HepG2 (cell line): ENCODE measurements at regions not wholly inside any gene's neighbourhood (a gene's known extent, or its start where the extent isn't known, plus 50 kb on each side); places are given as distances from the start of the nearest gene placed in this dataset.

ENCODE experiments used
- ATAC-seq: fragments of 200-7000 bp; cut with Tn5 transposase; 3 replicates; pipeline ENCODE4 v1.9.1; 2020; ENCODE audit warnings: mild to moderate bottlenecking, moderate library complexity
- BruUV-seq: library from RNA; stranded (reverse); fragments of 400-500 nt; replicated peaks from 2 replicates; lab custom pipeline; 2021; lab: Mats Ljungman, UMichigan
- CTCF ChIA-PET: fragments of 300-600 bp; formaldehyde crosslinking; extraction: SDS; loops from one replicate; lab custom pipeline; 2021; ENCODE audit warnings: low total read pairs, inconsistent platforms, low intra/inter-chr PET ratio; lab: Yijun Ruan, JAX
- POLR2A ChIA-PET: fragments of 350-600 bp; sonication (Branson Sonifier 250); formaldehyde crosslinking; loops from one replicate; lab custom pipeline; 2020; ENCODE audit warnings: antibody characterized with exemption, inconsistent platforms; lab: Yijun Ruan, JAX
- DNase-seq: peaks from one replicate; pipeline ENCODE4 v3.0.0-alpha.2; 2015; ENCODE audit warnings: low spot score
- FAIRE-seq: peaks from 3 replicates; lab custom pipeline; 2011; peaks lifted over from hg19 to GRCh38; lab: Jason Lieb, UNC
- H2AFZ ChIP-seq: one replicate; pipeline ENCODE4 v1.6.1; 2011; ENCODE audit warnings: low read length, inconsistent platforms
- H3K27ac ChIP-seq: fragments of 300-600 bp; 3 replicates; pipeline ENCODE4 v1.8.0; 2011; ENCODE audit warnings: mixed run types, mild to moderate bottlenecking, mixed read lengths, low read length, inconsistent platforms; ENCODE audit not compliant: insufficient read depth; ENCODE audit errors: extremely low read length
- H3K27me3 ChIP-seq, 2 experiments: fragments of 200-600 bp in 1 of 2; 2 replicates in 1 of 2; 3 replicates in 1 of 2; pipeline versions ENCODE4 v1.6.0 to v1.8.0; 2011; ENCODE audit warnings: low read length in 2 of 2, mild to moderate bottlenecking in 2 of 2, moderate library complexity in 2 of 2, inconsistent platforms in 1 of 2; ENCODE audit not compliant: insufficient read depth in 2 of 2, control insufficient read depth in 1 of 2
- H3K36me3 ChIP-seq, 2 experiments: fragments of 200-600 bp in 1 of 2; replicated peaks in 1 of 2; 2 replicates in 1 of 2; 3 replicates in 1 of 2; pipeline versions ENCODE4 v1.5.1 to v1.8.0; 2011; ENCODE audit warnings: low read length in 2 of 2, inconsistent platforms in 1 of 2; ENCODE audit not compliant: insufficient read depth in 2 of 2, control insufficient read depth in 1 of 2
- H3K4me1 ChIP-seq: 2 replicates; pipeline ENCODE4 v1.5.1; 2012; ENCODE audit warnings: low read length, inconsistent platforms; ENCODE audit not compliant: insufficient read depth
- H3K4me2 ChIP-seq: 2 replicates; pipeline ENCODE4 v1.6.0; 2011; ENCODE audit warnings: low read depth, low read length, inconsistent platforms
- H3K4me3 ChIP-seq, 3 experiments: fragments of 200-600 bp in 1 of 3; sonication (generic), shearing (Covaris generic) in 1 of 3; replicated peaks in 1 of 3; 2 replicates each; pipeline ENCODE4 v1.5.1; 2011 to 2016; ENCODE audit warnings: low read length in 3 of 3, inconsistent platforms in 2 of 3, low read depth in 2 of 3, mild to moderate bottlenecking in 2 of 3, control low read depth in 1 of 3, mixed read lengths in 1 of 3; ENCODE audit not compliant: insufficient read depth in 1 of 3
- H3K79me2 ChIP-seq: one replicate; pipeline ENCODE4 v1.6.1; 2011; ENCODE audit warnings: low read length, inconsistent platforms; ENCODE audit not compliant: insufficient read depth
- H3K9ac ChIP-seq: 2 replicates; pipeline ENCODE4 v1.6.0; 2011; ENCODE audit warnings: mild to moderate bottlenecking, low read depth, low read length, inconsistent platforms; ENCODE audit not compliant: insufficient read depth
- H3K9me3 ChIP-seq: 2 replicates; pipeline ENCODE4 v1.5.1; 2012; ENCODE audit warnings: mild to moderate bottlenecking, low read length
- H4K20me1 ChIP-seq: 2 replicates; pipeline ENCODE4 v1.6.0; 2011; ENCODE audit warnings: inconsistent platforms, mild to moderate bottlenecking, low read length, moderate library complexity; ENCODE audit not compliant: insufficient read depth
- AGO2 ChIP-seq: fragments of 200-400 bp; formaldehyde crosslinking; optimal IDR thresholded peaks from 2 replicates; pipeline ENCODE3; 2017; ENCODE audit warnings: mild to moderate bottlenecking, low read depth, low read length, moderate library complexity
- FIP1L1 ChIP-seq: fragments of 200-400 bp; formaldehyde crosslinking; IDR thresholded peaks from 2 replicates; pipeline ENCODE4 v1.6.1; 2018; ENCODE audit warnings: low read depth, mild to moderate bottlenecking, low read length, moderate library complexity, borderline replicate concordance; ENCODE audit not compliant: insufficient read depth
- HMGA1 ChIP-seq: sonication (generic); formaldehyde crosslinking; conservative IDR thresholded peaks from 2 replicates; pipeline ENCODE4 v1.4.0; 2020; ENCODE audit warnings: missing genetic modification reagents
- NBN ChIP-seq: fragments of 450-650 bp; conservative IDR thresholded peaks from 2 replicates; pipeline ENCODE4 v1.6.1; 2017
- NFKB2 ChIP-seq: sonication (generic); formaldehyde crosslinking; IDR thresholded peaks from 2 replicates; pipeline ENCODE4 v1.4.0; 2020; ENCODE audit warnings: missing genetic modification reagents, borderline replicate concordance
- RARA ChIP-seq: IDR thresholded peaks from 2 replicates; pipeline ENCODE4 v1.6.1; 2016; ENCODE audit warnings: missing genetic modification reagents, missing compliant biosample characterization
- SP2 ChIP-seq: sonication (generic); formaldehyde crosslinking; IDR thresholded peaks from 2 replicates; pipeline ENCODE4 v1.5.1; 2020; ENCODE audit warnings: mild to moderate bottlenecking, missing genetic modification reagents
- SYNCRIP ChIP-seq: fragments of 200-400 bp; formaldehyde crosslinking; IDR thresholded peaks from 2 replicates; pipeline ENCODE4 v1.6.1; 2018; ENCODE audit warnings: mild to moderate bottlenecking, low read depth, low read length; ENCODE audit not compliant: insufficient read depth
- ZIK1 ChIP-seq: sonication (generic); formaldehyde crosslinking; IDR thresholded peaks from 2 replicates; pipeline ENCODE4 v1.5.0; 2020; ENCODE audit warnings: mild to moderate bottlenecking, low read depth, missing genetic modification reagents, borderline replicate concordance
- ZNF205 ChIP-seq: IDR thresholded peaks from 2 replicates; pipeline ENCODE4 v1.6.1; 2018; ENCODE audit warnings: missing biosample characterization, missing genetic modification reagents
- ZNF496 ChIP-seq: sonication (generic); formaldehyde crosslinking; IDR thresholded peaks from 2 replicates; pipeline ENCODE4 v1.8.1; 2023; ENCODE audit warnings: mild to moderate bottlenecking, moderate library complexity, missing genetic modification reagents; ENCODE audit not compliant: insufficient replicate concordance
- ZNF501 ChIP-seq: sonication (generic); formaldehyde crosslinking; IDR thresholded peaks from 2 replicates; pipeline ENCODE4 v1.5.1; 2020; ENCODE audit warnings: mild to moderate bottlenecking, moderate library complexity, missing genetic modification reagents
- ZNF781 ChIP-seq: sonication (generic); formaldehyde crosslinking; IDR thresholded peaks from 2 replicates; pipeline ENCODE4 v1.5.1; 2020; ENCODE audit warnings: borderline replicate concordance, mild to moderate bottlenecking, missing genetic modification reagents; ENCODE audit errors: not compliant biosample characterization
- ZZZ3 ChIP-seq: sonication (generic); formaldehyde crosslinking; IDR thresholded peaks from 2 replicates; pipeline ENCODE4 v1.4.0; 2020; ENCODE audit warnings: missing genetic modification reagents, mild to moderate bottlenecking, borderline replicate concordance
- in situ Hi-C: cut with HindIII; loops from 2 replicates; pipeline ENCODE4 v1.10.0; 2017; ENCODE audit warnings: low pct_unique_long_range_greater_than_20kb; ENCODE audit not compliant: extremely low pct_ligation_motif_present
- intact Hi-C: fragments of 100-400 bp; cut with micrococcal nuclease; formaldehyde crosslinking; loops from one replicate; pipeline ENCODE4 v1.10.0; 2022; ENCODE audit not compliant: unreplicated experiment
- TF ChIP-seq, protein P1 (sequence below): sonication (generic); formaldehyde crosslinking; IDR thresholded peaks from 2 replicates; pipeline ENCODE4 v1.4.0; 2020; ENCODE audit warnings: missing genetic modification reagents, borderline replicate concordance
- TF ChIP-seq, protein P2 (sequence below): sonication (generic); formaldehyde crosslinking; IDR thresholded peaks from 2 replicates; pipeline ENCODE4 v1.8.0; 2022; ENCODE audit warnings: missing genetic modification reagents, mild to moderate bottlenecking, borderline replicate concordance
- TF ChIP-seq, protein P3 (sequence below): IDR thresholded peaks from 2 replicates; pipeline ENCODE4 v1.6.1; 2012; ENCODE audit warnings: low read length, improper control_type of control experiment
- TF ChIP-seq, protein P4 (sequence below): sonication (generic); formaldehyde crosslinking; IDR thresholded peaks from 2 replicates; pipeline ENCODE4 v1.5.0; 2020; ENCODE audit warnings: missing genetic modification reagents

DNA sequence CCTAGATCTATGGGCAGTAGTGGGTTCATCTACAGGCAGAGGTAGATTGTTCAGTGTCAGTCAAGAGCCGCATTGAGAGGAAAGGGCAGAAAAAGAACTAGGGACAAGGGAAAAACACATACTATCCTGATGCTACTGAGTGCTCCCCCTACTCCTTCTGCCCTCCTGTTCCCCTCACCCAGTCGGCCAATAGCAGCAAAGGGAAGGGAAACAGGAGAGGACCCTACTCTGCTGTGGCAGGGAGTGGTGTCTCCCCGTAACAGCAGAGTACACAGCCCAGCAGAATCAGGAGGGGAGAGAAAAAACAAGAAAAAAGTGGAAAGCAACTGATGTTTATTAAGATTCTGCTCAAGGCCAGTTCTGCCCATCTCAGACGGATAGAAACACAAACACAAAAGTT, 136.1 kb upstream of the CCDC150 start (continued):
- no peak for TF ChIP-seq NBN
- no peak for TF ChIP-seq ZZZ3 (CRISPR knock-in tag)
- TF ChIP-seq, protein P1, sequence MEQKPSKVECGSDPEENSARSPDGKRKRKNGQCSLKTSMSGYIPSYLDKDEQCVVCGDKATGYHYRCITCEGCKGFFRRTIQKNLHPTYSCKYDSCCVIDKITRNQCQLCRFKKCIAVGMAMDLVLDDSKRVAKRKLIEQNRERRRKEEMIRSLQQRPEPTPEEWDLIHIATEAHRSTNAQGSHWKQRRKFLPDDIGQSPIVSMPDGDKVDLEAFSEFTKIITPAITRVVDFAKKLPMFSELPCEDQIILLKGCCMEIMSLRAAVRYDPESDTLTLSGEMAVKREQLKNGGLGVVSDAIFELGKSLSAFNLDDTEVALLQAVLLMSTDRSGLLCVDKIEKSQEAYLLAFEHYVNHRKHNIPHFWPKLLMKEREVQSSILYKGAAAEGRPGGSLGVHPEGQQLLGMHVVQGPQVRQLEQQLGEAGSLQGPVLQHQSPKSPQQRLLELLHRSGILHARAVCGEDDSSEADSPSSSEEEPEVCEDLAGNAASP (CRISPR knock-in tag) = no peak
- TF ChIP-seq ZNF205 = no peak

DNA sequence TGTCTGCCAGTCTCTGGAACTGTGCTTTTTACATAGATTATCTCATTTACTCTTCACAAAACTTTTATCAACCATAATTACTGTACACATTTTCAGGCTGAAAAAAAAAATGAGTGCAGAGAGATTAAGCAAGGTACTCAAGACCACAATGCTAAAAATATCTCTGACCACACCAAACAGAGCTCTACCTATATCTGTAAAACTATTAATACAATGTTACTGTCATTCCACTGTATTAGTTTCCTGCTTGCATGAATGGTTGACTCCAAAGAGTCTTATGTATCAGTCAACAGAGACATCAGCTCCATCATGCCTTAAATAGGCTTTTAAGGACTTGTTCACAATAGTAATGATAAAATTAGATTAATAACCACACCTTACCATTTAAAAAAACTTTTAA, 134.7 kb upstream of the CCDC150 start:
- no peak for DNase-seq
- no peak for FAIRE-seq
- Histone ChIP-seq H3K27ac (no peak overlapping the region), H3K79me2 (no peaks in the 10 kb centered on the region), H3K4me2 (no peak overlapping the region), H3K4me1 (no peaks in the 10 kb centered on the region), H4K20me1 (no peaks in the 10 kb centered on the region), H3K9me3 (peaks cover 10% of the 10 kb centered on the region), H2AFZ (no peak overlapping the region), H3K4me3 (no peak overlapping the region), H3K36me3 (no peaks in the 10 kb centered on the region), H3K27me3 (peaks cover 0 to 4% of the 10 kb centered on the region in 2 experiments; a peak in 1 of 5 replicates), H3K9ac (no peak overlapping the region)
- POLR2A ChIA-PET = no interaction called here
- no TSS peak for BruUV-seq
- intact Hi-C loops = no loop called here
- in situ Hi-C loops = no loop called here
- no peak for ATAC-seq
- CTCF ChIA-PET = no interaction called here
- TF ChIP-seq HMGA1 (CRISPR knock-in tag) = no peak
- no peak for TF ChIP-seq NFKB2 (CRISPR knock-in tag)
- no peak for TF ChIP-seq ZIK1 (CRISPR knock-in tag)
- no peak for TF ChIP-seq FIP1L1
- TF ChIP-seq, protein P2, sequence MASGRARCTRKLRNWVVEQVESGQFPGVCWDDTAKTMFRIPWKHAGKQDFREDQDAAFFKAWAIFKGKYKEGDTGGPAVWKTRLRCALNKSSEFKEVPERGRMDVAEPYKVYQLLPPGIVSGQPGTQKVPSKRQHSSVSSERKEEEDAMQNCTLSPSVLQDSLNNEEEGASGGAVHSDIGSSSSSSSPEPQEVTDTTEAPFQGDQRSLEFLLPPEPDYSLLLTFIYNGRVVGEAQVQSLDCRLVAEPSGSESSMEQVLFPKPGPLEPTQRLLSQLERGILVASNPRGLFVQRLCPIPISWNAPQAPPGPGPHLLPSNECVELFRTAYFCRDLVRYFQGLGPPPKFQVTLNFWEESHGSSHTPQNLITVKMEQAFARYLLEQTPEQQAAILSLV (CRISPR knock-in tag) = no peak
- no peak for TF ChIP-seq AGO2
- TF ChIP-seq, protein P3, sequence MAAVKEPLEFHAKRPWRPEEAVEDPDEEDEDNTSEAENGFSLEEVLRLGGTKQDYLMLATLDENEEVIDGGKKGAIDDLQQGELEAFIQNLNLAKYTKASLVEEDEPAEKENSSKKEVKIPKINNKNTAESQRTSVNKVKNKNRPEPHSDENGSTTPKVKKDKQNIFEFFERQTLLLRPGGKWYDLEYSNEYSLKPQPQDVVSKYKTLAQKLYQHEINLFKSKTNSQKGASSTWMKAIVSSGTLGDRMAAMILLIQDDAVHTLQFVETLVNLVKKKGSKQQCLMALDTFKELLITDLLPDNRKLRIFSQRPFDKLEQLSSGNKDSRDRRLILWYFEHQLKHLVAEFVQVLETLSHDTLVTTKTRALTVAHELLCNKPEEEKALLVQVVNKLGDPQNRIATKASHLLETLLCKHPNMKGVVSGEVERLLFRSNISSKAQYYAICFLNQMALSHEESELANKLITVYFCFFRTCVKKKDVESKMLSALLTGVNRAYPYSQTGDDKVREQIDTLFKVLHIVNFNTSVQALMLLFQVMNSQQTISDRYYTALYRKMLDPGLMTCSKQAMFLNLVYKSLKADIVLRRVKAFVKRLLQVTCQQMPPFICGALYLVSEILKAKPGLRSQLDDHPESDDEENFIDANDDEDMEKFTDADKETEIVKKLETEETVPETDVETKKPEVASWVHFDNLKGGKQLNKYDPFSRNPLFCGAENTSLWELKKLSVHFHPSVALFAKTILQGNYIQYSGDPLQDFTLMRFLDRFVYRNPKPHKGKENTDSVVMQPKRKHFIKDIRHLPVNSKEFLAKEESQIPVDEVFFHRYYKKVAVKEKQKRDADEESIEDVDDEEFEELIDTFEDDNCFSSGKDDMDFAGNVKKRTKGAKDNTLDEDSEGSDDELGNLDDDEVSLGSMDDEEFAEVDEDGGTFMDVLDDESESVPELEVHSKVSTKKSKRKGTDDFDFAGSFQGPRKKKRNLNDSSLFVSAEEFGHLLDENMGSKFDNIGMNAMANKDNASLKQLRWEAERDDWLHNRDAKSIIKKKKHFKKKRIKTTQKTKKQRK = no peak
- no peak for TF ChIP-seq ZNF501
- TF ChIP-seq SYNCRIP = no peak
- no peak for TF ChIP-seq ZNF781 (CRISPR knock-in tag)
- TF ChIP-seq ZNF496 (CRISPR knock-in tag) = no peak
- TF ChIP-seq, protein P4, sequence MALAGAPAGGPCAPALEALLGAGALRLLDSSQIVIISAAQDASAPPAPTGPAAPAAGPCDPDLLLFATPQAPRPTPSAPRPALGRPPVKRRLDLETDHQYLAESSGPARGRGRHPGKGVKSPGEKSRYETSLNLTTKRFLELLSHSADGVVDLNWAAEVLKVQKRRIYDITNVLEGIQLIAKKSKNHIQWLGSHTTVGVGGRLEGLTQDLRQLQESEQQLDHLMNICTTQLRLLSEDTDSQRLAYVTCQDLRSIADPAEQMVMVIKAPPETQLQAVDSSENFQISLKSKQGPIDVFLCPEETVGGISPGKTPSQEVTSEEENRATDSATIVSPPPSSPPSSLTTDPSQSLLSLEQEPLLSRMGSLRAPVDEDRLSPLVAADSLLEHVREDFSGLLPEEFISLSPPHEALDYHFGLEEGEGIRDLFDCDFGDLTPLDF (CRISPR knock-in tag) = no peak
- no peak for TF ChIP-seq RARA (CRISPR knock-in tag)
- no peak for TF ChIP-seq SP2 (CRISPR knock-in tag)
